ENCODE measurements at regions not wholly inside any gene's neighbourhood (a gene's known extent, or its start where the extent isn't known, plus 50 kb on each side); places are given as distances from the start of the nearest gene placed in this dataset.

DNA sequence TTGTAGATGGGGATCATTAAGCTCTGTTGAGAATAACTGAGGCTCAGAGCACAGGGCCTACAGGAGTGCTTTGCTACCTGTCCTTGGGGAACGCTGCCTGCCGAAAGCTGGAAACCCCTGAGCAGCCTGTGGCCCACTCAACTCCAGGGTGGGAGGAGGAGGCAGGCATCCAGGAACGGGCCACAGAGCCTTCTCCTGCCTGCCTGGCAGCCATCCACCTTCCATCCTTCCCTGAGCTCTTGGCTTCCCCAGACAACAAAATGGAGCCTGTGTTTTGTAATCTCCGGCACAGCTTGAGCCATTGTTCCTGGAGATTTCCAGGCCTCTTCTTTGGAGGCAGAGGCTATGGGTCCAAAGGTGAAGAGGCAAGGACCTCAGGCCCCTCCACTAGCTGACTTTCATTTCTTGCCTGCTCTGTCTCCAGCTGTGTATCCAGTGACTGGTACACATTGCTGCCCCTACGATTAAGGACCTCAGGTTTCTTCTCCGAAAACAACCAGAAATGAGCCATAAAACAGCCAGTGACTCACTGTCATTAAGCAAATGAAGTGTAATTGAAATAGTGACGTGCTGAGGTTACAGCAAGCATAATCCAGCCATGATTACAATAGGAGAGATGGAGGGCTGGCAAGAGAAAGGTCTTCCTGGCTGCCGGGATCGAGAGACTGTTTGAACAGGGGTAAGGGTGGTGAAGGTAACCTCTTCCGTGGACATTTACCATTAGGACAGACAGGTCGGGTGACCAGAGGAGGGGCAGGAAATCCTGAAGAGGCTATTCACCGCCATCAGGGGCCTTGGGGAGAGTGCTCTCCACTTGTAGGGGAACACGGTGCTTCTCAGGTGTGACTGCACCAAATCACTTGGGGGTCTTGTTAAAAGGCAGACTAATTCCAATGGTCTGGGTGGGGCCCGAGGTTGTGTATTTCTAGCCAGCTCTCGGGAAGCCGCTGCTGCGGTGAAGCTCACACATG lies 56.3 kb upstream of the KCNA5 start:
- TF ChIP-seq FOXM1 (IDR thresholded peaks at IDR 0.05; ENCODE audit: borderline replicate concordance, low read depth), result no peak
- TF ChIP-seq RAD21 (IDR thresholded peaks at IDR 0.05; ENCODE audit: low read depth), result no peak
- no peak for TF ChIP-seq TAF1 (IDR thresholded peaks at IDR 0.05; ENCODE audit: low read depth)
- TF ChIP-seq CREB1 (IDR thresholded peaks at IDR 0.05; ENCODE audit: low read depth), result no peak
- TF ChIP-seq CEBPB (IDR thresholded peaks at IDR 0.05), result no peak
- no peak for TF ChIP-seq EP300 (IDR thresholded peaks at IDR 0.05; ENCODE audit: borderline replicate concordance)
- TF ChIP-seq, protein P1, sequence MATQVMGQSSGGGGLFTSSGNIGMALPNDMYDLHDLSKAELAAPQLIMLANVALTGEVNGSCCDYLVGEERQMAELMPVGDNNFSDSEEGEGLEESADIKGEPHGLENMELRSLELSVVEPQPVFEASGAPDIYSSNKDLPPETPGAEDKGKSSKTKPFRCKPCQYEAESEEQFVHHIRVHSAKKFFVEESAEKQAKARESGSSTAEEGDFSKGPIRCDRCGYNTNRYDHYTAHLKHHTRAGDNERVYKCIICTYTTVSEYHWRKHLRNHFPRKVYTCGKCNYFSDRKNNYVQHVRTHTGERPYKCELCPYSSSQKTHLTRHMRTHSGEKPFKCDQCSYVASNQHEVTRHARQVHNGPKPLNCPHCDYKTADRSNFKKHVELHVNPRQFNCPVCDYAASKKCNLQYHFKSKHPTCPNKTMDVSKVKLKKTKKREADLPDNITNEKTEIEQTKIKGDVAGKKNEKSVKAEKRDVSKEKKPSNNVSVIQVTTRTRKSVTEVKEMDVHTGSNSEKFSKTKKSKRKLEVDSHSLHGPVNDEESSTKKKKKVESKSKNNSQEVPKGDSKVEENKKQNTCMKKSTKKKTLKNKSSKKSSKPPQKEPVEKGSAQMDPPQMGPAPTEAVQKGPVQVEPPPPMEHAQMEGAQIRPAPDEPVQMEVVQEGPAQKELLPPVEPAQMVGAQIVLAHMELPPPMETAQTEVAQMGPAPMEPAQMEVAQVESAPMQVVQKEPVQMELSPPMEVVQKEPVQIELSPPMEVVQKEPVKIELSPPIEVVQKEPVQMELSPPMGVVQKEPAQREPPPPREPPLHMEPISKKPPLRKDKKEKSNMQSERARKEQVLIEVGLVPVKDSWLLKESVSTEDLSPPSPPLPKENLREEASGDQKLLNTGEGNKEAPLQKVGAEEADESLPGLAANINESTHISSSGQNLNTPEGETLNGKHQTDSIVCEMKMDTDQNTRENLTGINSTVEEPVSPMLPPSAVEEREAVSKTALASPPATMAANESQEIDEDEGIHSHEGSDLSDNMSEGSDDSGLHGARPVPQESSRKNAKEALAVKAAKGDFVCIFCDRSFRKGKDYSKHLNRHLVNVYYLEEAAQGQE (IDR thresholded peaks at IDR 0.05; ENCODE audit: low read depth), result no peak
- no peak for TF ChIP-seq YY1 (IDR thresholded peaks at IDR 0.05; ENCODE audit: low read depth)
- no peak for TF ChIP-seq NFIC (IDR thresholded peaks at IDR 0.05)
